WTC11 (cell line): ENCODE measurements at regions not wholly inside any gene's neighbourhood (a gene's known extent, or its start where the extent isn't known, plus 50 kb on each side); places are given as distances from the start of the nearest gene placed in this dataset.

ENCODE experiments used
- ATF3 ChIP-seq: sonication (generic); formaldehyde crosslinking; conservative IDR thresholded peaks from 2 replicates; pipeline ENCODE4 v1.8.1; 2022; ENCODE audit warnings: mild to moderate bottlenecking, missing genetic modification reagents
- GABPB1 ChIP-seq: sonication (generic); formaldehyde crosslinking; IDR thresholded peaks from 2 replicates; pipeline ENCODE4 v1.8.1; 2023; ENCODE audit warnings: mild to moderate bottlenecking, missing genetic modification reagents
- NFE2L1 ChIP-seq: sonication (generic); formaldehyde crosslinking; IDR thresholded peaks from 2 replicates; pipeline ENCODE4 v1.8.1; 2023; ENCODE audit warnings: missing genetic modification reagents
- NFYB ChIP-seq: sonication (generic); formaldehyde crosslinking; conservative IDR thresholded peaks from 2 replicates; pipeline ENCODE4 v1.8.0; 2022; ENCODE audit warnings: low read depth, missing genetic modification reagents
- SMAD4 ChIP-seq: sonication (generic); formaldehyde crosslinking; IDR thresholded peaks from 2 replicates; pipeline ENCODE4 v1.8.0; 2022; ENCODE audit warnings: mild to moderate bottlenecking, missing genetic modification reagents

GRCh38 chr2:58770846-58771245 is 529.7 kb upstream of the FANCL start:
- TF ChIP-seq GABPB1 (CRISPR knock-in tag) (no peak), SMAD4 (CRISPR knock-in tag) (no peak), NFE2L1 (no peak), ATF3 (no peak), NFYB (no peak)
